OCI-LY1 (cell line): ENCODE measurements at regions not wholly inside any gene's neighbourhood (a gene's known extent, or its start where the extent isn't known, plus 50 kb on each side); places are given as distances from the start of the nearest gene placed in this dataset.

ENCODE experiments used
- EZH2 ChIP-seq: fragments of 200-600 bp; sonication (generic), shearing (Covaris generic); IDR thresholded peaks from 2 replicates; pipeline ENCODE4 v1.8.0; 2017; ENCODE audit warnings: borderline replicate concordance, mixed run types, mild to moderate bottlenecking, antibody characterized with exemption, low read length, moderate library complexity, mixed read lengths
- TF ChIP-seq, protein P1 (sequence below): fragments of 200-600 bp; sonication (generic), shearing (Covaris generic); IDR thresholded peaks from 2 replicates; pipeline ENCODE4 v1.5.1; 2017; ENCODE audit warnings: mild to moderate bottlenecking, antibody characterized with exemption, low read length, moderate library complexity, mixed read lengths

- TF ChIP-seq, protein P1, sequence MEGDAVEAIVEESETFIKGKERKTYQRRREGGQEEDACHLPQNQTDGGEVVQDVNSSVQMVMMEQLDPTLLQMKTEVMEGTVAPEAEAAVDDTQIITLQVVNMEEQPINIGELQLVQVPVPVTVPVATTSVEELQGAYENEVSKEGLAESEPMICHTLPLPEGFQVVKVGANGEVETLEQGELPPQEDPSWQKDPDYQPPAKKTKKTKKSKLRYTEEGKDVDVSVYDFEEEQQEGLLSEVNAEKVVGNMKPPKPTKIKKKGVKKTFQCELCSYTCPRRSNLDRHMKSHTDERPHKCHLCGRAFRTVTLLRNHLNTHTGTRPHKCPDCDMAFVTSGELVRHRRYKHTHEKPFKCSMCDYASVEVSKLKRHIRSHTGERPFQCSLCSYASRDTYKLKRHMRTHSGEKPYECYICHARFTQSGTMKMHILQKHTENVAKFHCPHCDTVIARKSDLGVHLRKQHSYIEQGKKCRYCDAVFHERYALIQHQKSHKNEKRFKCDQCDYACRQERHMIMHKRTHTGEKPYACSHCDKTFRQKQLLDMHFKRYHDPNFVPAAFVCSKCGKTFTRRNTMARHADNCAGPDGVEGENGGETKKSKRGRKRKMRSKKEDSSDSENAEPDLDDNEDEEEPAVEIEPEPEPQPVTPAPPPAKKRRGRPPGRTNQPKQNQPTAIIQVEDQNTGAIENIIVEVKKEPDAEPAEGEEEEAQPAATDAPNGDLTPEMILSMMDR, result no peak
- no peak for TF ChIP-seq EZH2
Measured at GRCh38 chr5:153209687-153210086, 280.8 kb upstream of the GRIA1 start.
